ENCODE measurements at regions not wholly inside any gene's neighbourhood (a gene's known extent, or its start where the extent isn't known, plus 50 kb on each side); places are given as distances from the start of the nearest gene placed in this dataset.

DNA sequence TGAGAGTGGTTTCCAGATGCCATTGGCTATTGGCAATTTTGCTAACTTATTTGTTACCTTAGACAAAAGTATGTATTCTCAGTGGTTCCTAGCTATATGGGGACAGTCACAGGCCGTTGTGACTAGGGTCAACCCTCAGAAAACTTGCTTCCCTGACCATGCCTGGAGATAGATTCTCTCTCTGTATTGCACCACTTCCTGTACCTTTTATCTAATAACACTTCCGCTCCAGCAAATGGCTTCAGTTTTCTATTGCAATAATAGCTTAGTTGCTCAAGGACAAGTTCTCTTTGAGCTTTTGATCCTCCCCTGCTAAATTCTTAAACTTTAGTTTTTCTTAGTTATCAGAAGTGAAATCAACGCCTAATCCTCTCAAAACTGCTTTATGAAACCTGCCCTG is 338.0 kb downstream of the RMST start:
- TF ChIP-seq BHLHE40 (IDR thresholded peaks at IDR 0.05; ENCODE audit: borderline replicate concordance in 1 of 2, low read depth in 2 of 2, low read length in 1 of 2) (no peak), HDGF (IDR thresholded peaks at IDR 0.05) (no peak), KDM1A (IDR thresholded peaks at IDR 0.05; ENCODE audit: borderline replicate concordance) (no peak)
- no TSS peak for BruUV-seq (replicated peaks)
- no peak for FAIRE-seq

DNA sequence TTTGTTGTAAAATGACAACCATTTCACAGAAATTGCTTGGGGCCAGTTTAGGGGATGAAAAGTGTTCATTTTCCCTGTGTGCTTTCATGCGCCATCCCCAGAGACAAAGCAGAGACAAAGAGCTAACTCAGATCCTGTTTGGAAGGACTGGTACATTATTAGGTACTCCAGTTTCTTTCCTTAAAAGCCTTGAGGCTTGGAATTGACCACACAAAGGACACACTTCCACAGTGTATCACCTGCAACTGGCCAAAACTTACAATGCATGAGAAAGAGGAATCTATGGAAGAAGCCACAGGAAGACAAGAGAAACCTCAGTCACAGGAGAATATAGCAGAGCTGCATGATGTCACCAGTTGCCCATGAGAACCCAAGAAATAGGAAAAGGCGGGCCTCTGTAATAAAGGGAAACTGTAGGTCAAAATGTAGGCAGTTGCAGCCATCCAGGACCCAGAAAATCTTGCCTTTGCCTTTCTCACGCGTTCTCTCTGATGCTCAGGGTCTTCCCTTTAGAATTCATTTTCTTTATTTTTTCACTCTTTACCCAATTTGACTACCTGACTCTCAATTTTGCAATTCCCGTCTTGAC is 339.0 kb downstream of the RMST start:
- Histone ChIP-seq H3K79me2 (ENCODE audit: control insufficient read depth, insufficient read depth, low read length) (no peaks in the 10 kb centered on the region), H3K9ac (ENCODE audit: control insufficient read depth, insufficient read depth, low read length) (no peak overlapping the region), H2AFZ (ENCODE audit: control insufficient read depth, low read depth, low read length) (no peak overlapping the region), H4K20me1 (ENCODE audit: control insufficient read depth, insufficient read depth) (no peaks in the 10 kb centered on the region), H3K36me3 (ENCODE audit: control insufficient read depth in 2 of 2, insufficient read depth in 2 of 2, low read length in 1 of 2) (no peaks in the 10 kb centered on the region), H3K4me2 (ENCODE audit: control insufficient read depth, insufficient read depth) (no peak overlapping the region), H3K27ac (ENCODE audit: control insufficient read depth, insufficient read depth) (no peak overlapping the region), H3K4me3 (no peak overlapping the region), H3K9me3 (replicated peaks; ENCODE audit: control insufficient read depth, insufficient read depth, low read length) (no peaks in the 10 kb centered on the region), H3K4me1 (ENCODE audit: control insufficient read depth, insufficient read depth, low read length) (no peaks in the 10 kb centered on the region), H3K27me3 (replicated peaks in 1 of 2; ENCODE audit: control insufficient read depth in 2 of 2, insufficient read depth in 2 of 2, low read length in 1 of 2) (no peaks in the 10 kb centered on the region)
- ATAC-seq (no peak), DNase-seq (ENCODE audit: low read depth, low spot score) (no peak), FAIRE-seq (no peak)
- SMC1A ChIA-PET (ENCODE audit: uncharacterized antibody, unreplicated experiment), result no interaction called here
- CTCF ChIA-PET, result no interaction called here
- intact Hi-C loops (cut with micrococcal nuclease; ENCODE audit: unreplicated experiment), result no loop called here
- WGBS (ENCODE audit: insufficient coverage, insufficient replicate concordance, low lambda C conversion rate, missing lambda C conversion rate), result 40% methylated on average over 5 of the region's 5 CpGs
- POLR2A ChIA-PET, result no interaction called here
- RAD21 ChIA-PET (ENCODE audit: unreplicated experiment), result no interaction called here
- no TSS peak for BruUV-seq (replicated peaks)
- TF ChIP-seq BHLHE40 (IDR thresholded peaks at IDR 0.05; ENCODE audit: borderline replicate concordance in 1 of 2, low read depth in 2 of 2, low read length in 1 of 2), result no peak
- no peak for TF ChIP-seq IKZF1 (conservative IDR thresholded peaks at IDR 0.05)
- no peak for TF ChIP-seq NR2C1 (IDR thresholded peaks at IDR 0.05)
- TF ChIP-seq, protein P1, sequence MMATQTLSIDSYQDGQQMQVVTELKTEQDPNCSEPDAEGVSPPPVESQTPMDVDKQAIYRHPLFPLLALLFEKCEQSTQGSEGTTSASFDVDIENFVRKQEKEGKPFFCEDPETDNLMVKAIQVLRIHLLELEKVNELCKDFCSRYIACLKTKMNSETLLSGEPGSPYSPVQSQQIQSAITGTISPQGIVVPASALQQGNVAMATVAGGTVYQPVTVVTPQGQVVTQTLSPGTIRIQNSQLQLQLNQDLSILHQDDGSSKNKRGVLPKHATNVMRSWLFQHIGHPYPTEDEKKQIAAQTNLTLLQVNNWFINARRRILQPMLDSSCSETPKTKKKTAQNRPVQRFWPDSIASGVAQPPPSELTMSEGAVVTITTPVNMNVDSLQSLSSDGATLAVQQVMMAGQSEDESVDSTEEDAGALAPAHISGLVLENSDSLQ (IDR thresholded peaks at IDR 0.05), result no peak
- no peak for TF ChIP-seq CHD2 (IDR thresholded peaks at IDR 0.05; ENCODE audit: borderline replicate concordance, low read depth, low read length)
- TF ChIP-seq, protein P2, sequence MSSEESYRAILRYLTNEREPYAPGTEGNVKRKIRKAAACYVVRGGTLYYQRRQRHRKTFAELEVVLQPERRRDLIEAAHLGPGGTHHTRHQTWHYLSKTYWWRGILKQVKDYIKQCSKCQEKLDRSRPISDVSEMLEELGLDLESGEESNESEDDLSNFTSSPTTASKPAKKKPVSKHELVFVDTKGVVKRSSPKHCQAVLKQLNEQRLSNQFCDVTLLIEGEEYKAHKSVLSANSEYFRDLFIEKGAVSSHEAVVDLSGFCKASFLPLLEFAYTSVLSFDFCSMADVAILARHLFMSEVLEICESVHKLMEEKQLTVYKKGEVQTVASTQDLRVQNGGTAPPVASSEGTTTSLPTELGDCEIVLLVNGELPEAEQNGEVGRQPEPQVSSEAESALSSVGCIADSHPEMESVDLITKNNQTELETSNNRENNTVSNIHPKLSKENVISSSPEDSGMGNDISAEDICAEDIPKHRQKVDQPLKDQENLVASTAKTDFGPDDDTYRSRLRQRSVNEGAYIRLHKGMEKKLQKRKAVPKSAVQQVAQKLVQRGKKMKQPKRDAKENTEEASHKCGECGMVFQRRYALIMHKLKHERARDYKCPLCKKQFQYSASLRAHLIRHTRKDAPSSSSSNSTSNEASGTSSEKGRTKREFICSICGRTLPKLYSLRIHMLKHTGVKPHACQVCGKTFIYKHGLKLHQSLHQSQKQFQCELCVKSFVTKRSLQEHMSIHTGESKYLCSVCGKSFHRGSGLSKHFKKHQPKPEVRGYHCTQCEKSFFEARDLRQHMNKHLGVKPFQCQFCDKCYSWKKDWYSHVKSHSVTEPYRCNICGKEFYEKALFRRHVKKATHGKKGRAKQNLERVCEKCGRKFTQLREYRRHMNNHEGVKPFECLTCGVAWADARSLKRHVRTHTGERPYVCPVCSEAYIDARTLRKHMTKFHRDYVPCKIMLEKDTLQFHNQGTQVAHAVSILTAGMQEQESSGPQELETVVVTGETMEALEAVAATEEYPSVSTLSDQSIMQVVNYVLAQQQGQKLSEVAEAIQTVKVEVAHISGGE (CRISPR knock-in tag; IDR thresholded peaks at IDR 0.05), result no peak
- in situ Hi-C loops (cut with MboI), result no loop called here

More for the DNA sequence above, 338.0 kb downstream of the RMST start:
- DNase-seq (ENCODE audit: low read depth, low spot score) (no peak), ATAC-seq (no peak)
- no peak overlapping the region for H3K27ac ChIP-seq (ENCODE audit: control insufficient read depth, insufficient read depth)
- ChIA-PET RAD21 (ENCODE audit: unreplicated experiment) (no interaction called here), POLR2A (no interaction called here), CTCF (no interaction called here), SMC1A (ENCODE audit: uncharacterized antibody, unreplicated experiment) (interaction anchor here (0.8 kb wide), 2 partner anchors 14 to 28 kb away, joined by 3 to 4 read pairs; no protein-coding TSS in a partner anchor)
- H3K79me2 ChIP-seq (ENCODE audit: control insufficient read depth, insufficient read depth, low read length), result no peaks in the 10 kb centered on the region
- no peaks in the 10 kb centered on the region for H4K20me1 ChIP-seq (ENCODE audit: control insufficient read depth, insufficient read depth)
- H3K4me1 ChIP-seq (ENCODE audit: control insufficient read depth, insufficient read depth, low read length), result no peaks in the 10 kb centered on the region
- no peaks in the 10 kb centered on the region for H3K9me3 ChIP-seq (replicated peaks; ENCODE audit: control insufficient read depth, insufficient read depth, low read length)
- intact Hi-C loops (cut with micrococcal nuclease; ENCODE audit: unreplicated experiment) (no loop called here), in situ Hi-C loops (cut with MboI) (no loop called here)
- H3K9ac ChIP-seq (ENCODE audit: control insufficient read depth, insufficient read depth, low read length), result no peak overlapping the region
- H3K36me3 ChIP-seq (ENCODE audit: control insufficient read depth in 2 of 2, insufficient read depth in 2 of 2, low read length in 1 of 2), result no peaks in the 10 kb centered on the region
- H3K4me2 ChIP-seq (ENCODE audit: control insufficient read depth, insufficient read depth), result no peak overlapping the region
- no peak overlapping the region for H3K4me3 ChIP-seq
- H2AFZ ChIP-seq (ENCODE audit: control insufficient read depth, low read depth, low read length), result no peak overlapping the region
- H3K27me3 ChIP-seq (replicated peaks in 1 of 2; ENCODE audit: control insufficient read depth in 2 of 2, insufficient read depth in 2 of 2, low read length in 1 of 2), result no peaks in the 10 kb centered on the region
- WGBS (ENCODE audit: insufficient coverage, insufficient replicate concordance, low lambda C conversion rate, missing lambda C conversion rate), result 14% methylated on average over 3 of the region's 3 CpGs
